Hepatocyte (in vitro differentiated cells): ENCODE measurements at regions not wholly inside any gene's neighbourhood (a gene's known extent, or its start where the extent isn't known, plus 50 kb on each side); places are given as distances from the start of the nearest gene placed in this dataset.

Experiments used
- EZH2 ChIP-seq: fragments of 200-600 bp; sonication (generic); IDR thresholded peaks from 2 replicates; pipeline ENCODE4 v1.6.1; 2016; ENCODE audit warnings: antibody characterized with exemption, mild to moderate bottlenecking, borderline replicate concordance
- TF ChIP-seq, protein P1 (sequence below): fragments of 200-600 bp; sonication (generic); IDR thresholded peaks from 2 replicates; pipeline ENCODE4 v1.5.1; 2016; ENCODE audit warnings: antibody characterized with exemption, mild to moderate bottlenecking; ENCODE audit not compliant: poor library complexity

- TF ChIP-seq, protein P1, sequence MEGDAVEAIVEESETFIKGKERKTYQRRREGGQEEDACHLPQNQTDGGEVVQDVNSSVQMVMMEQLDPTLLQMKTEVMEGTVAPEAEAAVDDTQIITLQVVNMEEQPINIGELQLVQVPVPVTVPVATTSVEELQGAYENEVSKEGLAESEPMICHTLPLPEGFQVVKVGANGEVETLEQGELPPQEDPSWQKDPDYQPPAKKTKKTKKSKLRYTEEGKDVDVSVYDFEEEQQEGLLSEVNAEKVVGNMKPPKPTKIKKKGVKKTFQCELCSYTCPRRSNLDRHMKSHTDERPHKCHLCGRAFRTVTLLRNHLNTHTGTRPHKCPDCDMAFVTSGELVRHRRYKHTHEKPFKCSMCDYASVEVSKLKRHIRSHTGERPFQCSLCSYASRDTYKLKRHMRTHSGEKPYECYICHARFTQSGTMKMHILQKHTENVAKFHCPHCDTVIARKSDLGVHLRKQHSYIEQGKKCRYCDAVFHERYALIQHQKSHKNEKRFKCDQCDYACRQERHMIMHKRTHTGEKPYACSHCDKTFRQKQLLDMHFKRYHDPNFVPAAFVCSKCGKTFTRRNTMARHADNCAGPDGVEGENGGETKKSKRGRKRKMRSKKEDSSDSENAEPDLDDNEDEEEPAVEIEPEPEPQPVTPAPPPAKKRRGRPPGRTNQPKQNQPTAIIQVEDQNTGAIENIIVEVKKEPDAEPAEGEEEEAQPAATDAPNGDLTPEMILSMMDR: no peak
- TF ChIP-seq EZH2: no peak
Measured at GRCh38 chr13:29905845-29906244, 55.4 kb upstream of the UBL3 start.
